Keratinocyte (primary cell): ENCODE measurements at regions not wholly inside any gene's neighbourhood (a gene's known extent, or its start where the extent isn't known, plus 50 kb on each side); places are given as distances from the start of the nearest gene placed in this dataset.

ENCODE experiments used
- DNase-seq: peaks from one replicate; pipeline ENCODE4 v3.0.0-alpha.2; 2011; ENCODE audit warnings: low read depth, missing footprints, low spot score
- FAIRE-seq: peaks from 2 replicates; lab custom pipeline; 2011; peaks lifted over from hg19 to GRCh38; lab: Jason Lieb, UNC
- H2AFZ ChIP-seq: 2 replicates; pipeline ENCODE4 v1.6.0; 2012; ENCODE audit warnings: low read length, control low read depth, inconsistent platforms; ENCODE audit not compliant: control insufficient read depth
- H3K27ac ChIP-seq: 2 replicates; pipeline ENCODE4 v1.5.1; 2011; ENCODE audit warnings: low read length; ENCODE audit not compliant: control insufficient read depth, insufficient read depth
- H3K27me3 ChIP-seq: 3 replicates; pipeline ENCODE4 v1.6.0; 2011; ENCODE audit warnings: low read length; ENCODE audit not compliant: control insufficient read depth, insufficient read depth; ENCODE audit errors: extremely low read depth
- H3K36me3 ChIP-seq, 2 experiments: 2 replicates in 1 of 2; 3 replicates in 1 of 2; pipeline ENCODE4 v1.5.1; 2011; ENCODE audit warnings: low read length in 2 of 2, mild to moderate bottlenecking in 1 of 2; ENCODE audit not compliant: control insufficient read depth in 2 of 2, insufficient read depth in 2 of 2; ENCODE audit errors: extremely low read depth in 1 of 2
- H3K4me1 ChIP-seq: 3 replicates; pipeline ENCODE4 v1.5.1; 2011; ENCODE audit warnings: low read length; ENCODE audit not compliant: control insufficient read depth, insufficient read depth; ENCODE audit errors: extremely low read depth
- H3K4me2 ChIP-seq: 3 replicates; pipeline ENCODE4 v1.6.0; 2011; ENCODE audit warnings: low read depth, low read length; ENCODE audit not compliant: control insufficient read depth, insufficient read depth; ENCODE audit errors: extremely low read depth
- H3K4me3 ChIP-seq, 3 experiments: fragments of 200-600 bp in 1 of 3; sonication (generic) in 1 of 3; 2 replicates in 2 of 3; 3 replicates in 1 of 3; pipeline ENCODE4 v1.5.1; 2011 to 2016; ENCODE audit warnings: low read length in 3 of 3, mild to moderate bottlenecking in 3 of 3, control low read depth in 2 of 3, inconsistent platforms in 1 of 3, low read depth in 1 of 3, mixed read lengths in 1 of 3, mixed run types in 1 of 3, moderate library complexity in 1 of 3; ENCODE audit not compliant: control insufficient read depth in 2 of 3, insufficient read depth in 2 of 3; ENCODE audit errors: extremely low read depth in 1 of 3
- H3K79me2 ChIP-seq: 2 replicates; pipeline ENCODE4 v1.6.0; 2012; ENCODE audit warnings: low read length; ENCODE audit not compliant: control insufficient read depth, insufficient read depth
- H3K9ac ChIP-seq: 3 replicates; pipeline ENCODE4 v1.6.0; 2011; ENCODE audit warnings: low read length; ENCODE audit not compliant: control insufficient read depth, insufficient read depth; ENCODE audit errors: extremely low read depth
- H3K9me1 ChIP-seq: 3 replicates; pipeline ENCODE4 v1.6.0; 2011; ENCODE audit warnings: low read length; ENCODE audit not compliant: control insufficient read depth, insufficient read depth; ENCODE audit errors: extremely low read depth
- H3K9me3 ChIP-seq: 2 replicates; pipeline ENCODE4 v1.5.1; 2012; ENCODE audit warnings: low read depth, low read length; ENCODE audit not compliant: control insufficient read depth
- H4K20me1 ChIP-seq: 3 replicates; pipeline ENCODE4 v1.6.0; 2011; ENCODE audit warnings: low read length; ENCODE audit not compliant: control insufficient read depth, insufficient read depth; ENCODE audit errors: extremely low read depth
- CTCF ChIP-seq, 3 experiments: IDR thresholded peaks in 1 of 3; conservative IDR thresholded peaks in 1 of 3; optimal IDR thresholded peaks in 1 of 3; 2 replicates in 2 of 3; 3 replicates in 1 of 3; pipeline versions ENCODE3 to v1.5.1; 2011; ENCODE audit warnings: low read length in 3 of 3, mild to moderate bottlenecking in 3 of 3, moderate library complexity in 2 of 3, control low read depth in 1 of 3, inconsistent platforms in 1 of 3; ENCODE audit not compliant: insufficient read depth in 2 of 3; ENCODE audit errors: extremely low read depth in 1 of 3
- EZH2 ChIP-seq: IDR thresholded peaks from one replicate; pipeline ENCODE4 v1.6.1; 2012; ENCODE audit warnings: inconsistent platforms, mild to moderate bottlenecking, low read length, moderate library complexity
- dilution Hi-C: fragments of 300-500 bp; cut with MboI; formaldehyde crosslinking; loops from one replicate; pipeline ENCODE4 v1.7.0; 2020; ENCODE audit warnings: low sequenced_read_pairs; ENCODE audit not compliant: extremely low pct_ligation_motif_present

GRCh38 chr10:80739328-80739727 is 201.6 kb downstream of the SH2D4B start:
- Histone ChIP-seq H3K4me3 (no peak overlapping the region), H3K9ac (no peak overlapping the region), H3K4me1 (no peaks in the 10 kb centered on the region), H3K27ac (no peak overlapping the region), H3K9me1 (no peaks in the 10 kb centered on the region), H3K4me2 (no peak overlapping the region), H2AFZ (no peak overlapping the region), H3K27me3 (no peaks in the 10 kb centered on the region), H4K20me1 (no peaks in the 10 kb centered on the region), H3K36me3 (no peaks in the 10 kb centered on the region), H3K9me3 (peaks cover 1% of the 10 kb centered on the region), H3K79me2 (no peaks in the 10 kb centered on the region)
- FAIRE-seq (no peak), DNase-seq (no peak)
- TF ChIP-seq CTCF (optimal IDR thresholded peaks at IDR 0.05 in 1 of 3, IDR thresholded peaks at IDR 0.05 in 1 of 3, conservative IDR thresholded peaks at IDR 0.05 in 1 of 3; ENCODE audit: extremely low read depth in 1 of 3, insufficient read depth in 2 of 3, low read length in 3 of 3) = no peak
- TF ChIP-seq EZH2 = no peak
- dilution Hi-C loops = no loop called here

- dilution Hi-C loops = no loop called here
- H3K36me3 ChIP-seq = no peaks in the 10 kb centered on the region
- no peak overlapping the region for H3K27ac ChIP-seq
- no peak overlapping the region for H2AFZ ChIP-seq
- DNase-seq (no peak), FAIRE-seq (no peak)
- no peak overlapping the region for H3K4me2 ChIP-seq
- H3K9me1 ChIP-seq = no peaks in the 10 kb centered on the region
- no peaks in the 10 kb centered on the region for H4K20me1 ChIP-seq
- TF ChIP-seq CTCF (optimal IDR thresholded peaks at IDR 0.05 in 1 of 3, IDR thresholded peaks at IDR 0.05 in 1 of 3, conservative IDR thresholded peaks at IDR 0.05 in 1 of 3; ENCODE audit: extremely low read depth in 1 of 3, insufficient read depth in 2 of 3, low read length in 3 of 3) (no peak), EZH2 (no peak)
- no peaks in the 10 kb centered on the region for H3K4me1 ChIP-seq
- no peak overlapping the region for H3K4me3 ChIP-seq
- H3K79me2 ChIP-seq = no peaks in the 10 kb centered on the region
- peaks cover 1% of the 10 kb centered on the region for H3K9me3 ChIP-seq
- no peaks in the 10 kb centered on the region for H3K27me3 ChIP-seq
- H3K9ac ChIP-seq = no peak overlapping the region
Observed at GRCh38 chr10:80739963-80740715, 202.4 kb downstream of the SH2D4B start.
